Neural cell (in vitro differentiated cells): ENCODE measurements at regions not wholly inside any gene's neighbourhood (a gene's known extent, or its start where the extent isn't known, plus 50 kb on each side); places are given as distances from the start of the nearest gene placed in this dataset.
"Not testable (repeated sequence)": the region's sequence is repeated elsewhere in the genome, so short reads cannot be mapped to it uniquely, and the experiment has no call there.

ENCODE experiments used
- H2AFZ ChIP-seq: fragments of 200-600, 300-800 bp; sonication (generic), shearing (Covaris generic); 2 replicates; pipeline ENCODE4 v1.6.0; 2014; ENCODE audit warnings: low read depth, mild to moderate bottlenecking, antibody characterized with exemption, low read length, moderate library complexity
- H3F3A ChIP-seq: fragments of 200-600 bp; shearing (Covaris generic); 2 replicates; pipeline ENCODE4 v1.6.1; 2016; ENCODE audit warnings: mild to moderate bottlenecking, moderate library complexity, mixed read lengths, antibody characterized with exemption, low read length; ENCODE audit not compliant: insufficient read depth, poor library complexity, severe bottlenecking
- H3K27ac ChIP-seq: fragments of 200-600, 300-800 bp; sonication (generic), shearing (Covaris generic); 2 replicates; pipeline ENCODE4 v1.5.1; 2014; ENCODE audit warnings: mild to moderate bottlenecking, low read length, moderate library complexity
- H3K27me3 ChIP-seq: fragments of 300-800, 200-600 bp; sonication (generic), shearing (Covaris generic); 2 replicates; pipeline ENCODE4 v1.6.0; 2014; ENCODE audit warnings: mild to moderate bottlenecking, low read depth, low read length, moderate library complexity; ENCODE audit not compliant: insufficient read depth
- H3K36me3 ChIP-seq: fragments of 300-800, 200-600 bp; sonication (generic), shearing (Covaris generic); 2 replicates; pipeline ENCODE4 v1.5.1; 2014; ENCODE audit warnings: mild to moderate bottlenecking, antibody characterized with exemption, low read length, moderate library complexity; ENCODE audit not compliant: insufficient read depth
- H3K4me2 ChIP-seq: fragments of 300-800, 200-600 bp; sonication (generic), shearing (Covaris generic); 2 replicates; pipeline ENCODE4 v1.6.0; 2014; ENCODE audit warnings: mild to moderate bottlenecking, low read length
- H3K4me3 ChIP-seq: fragments of 300-800, 200-600 bp; sonication (generic), shearing (Covaris generic); 2 replicates; pipeline ENCODE4 v1.5.1; 2014; ENCODE audit warnings: mild to moderate bottlenecking, low read length, moderate library complexity
- H3K79me2 ChIP-seq: fragments of 200-600 bp; shearing (Covaris generic); replicated peaks from 2 replicates; pipeline ENCODE4 v1.6.0; 2014; ENCODE audit warnings: mild to moderate bottlenecking, low read length, moderate library complexity; ENCODE audit not compliant: insufficient read depth
- H3K9ac ChIP-seq: fragments of 300-800, 200-600 bp; sonication (generic), shearing (Covaris generic); 2 replicates; pipeline ENCODE4 v1.6.1; 2016; ENCODE audit warnings: mild to moderate bottlenecking, low read length, mixed read lengths
- H3K9me2 ChIP-seq: fragments of 200-600 bp; shearing (Covaris generic); 2 replicates; pipeline ENCODE4 v1.6.1; 2016; ENCODE audit warnings: mild to moderate bottlenecking, low read length, mixed read lengths; ENCODE audit not compliant: insufficient read depth
- H3K9me3 ChIP-seq: fragments of 200-600, 300-800 bp; sonication (generic), shearing (Covaris generic); 2 replicates; pipeline ENCODE4 v1.6.1; 2016; ENCODE audit warnings: mild to moderate bottlenecking, mixed run types, low read length, moderate library complexity, mixed read lengths
- H4K20me1 ChIP-seq: fragments of 200-600 bp; shearing (Covaris generic); 2 replicates; pipeline ENCODE4 v1.6.1; 2016; ENCODE audit warnings: mild to moderate bottlenecking, mixed run types; ENCODE audit not compliant: insufficient read depth
- CTCF ChIP-seq: fragments of 450-650 bp; IDR thresholded peaks from 2 replicates; pipeline ENCODE4 v1.5.1; 2014; ENCODE audit warnings: antibody characterized with exemption, mild to moderate bottlenecking, moderate library complexity; ENCODE audit not compliant: poor library complexity, severe bottlenecking
- EP300 ChIP-seq: fragments of 450-650 bp; conservative IDR thresholded peaks from 2 replicates; pipeline ENCODE4 v1.6.1; 2014; ENCODE audit warnings: antibody characterized with exemption, mild to moderate bottlenecking, moderate library complexity; ENCODE audit not compliant: poor library complexity, severe bottlenecking
- EZH2 ChIP-seq: fragments of 200-600, 300-800 bp; shearing (Covaris generic), sonication (generic); IDR thresholded peaks from 2 replicates; pipeline ENCODE4 v1.6.1; 2014; ENCODE audit warnings: antibody characterized with exemption, low read length, borderline replicate concordance, mild to moderate bottlenecking; ENCODE audit not compliant: insufficient read depth, poor library complexity, severe bottlenecking
- MXI1 ChIP-seq: fragments of 450-650 bp; conservative IDR thresholded peaks from 2 replicates; pipeline ENCODE4 v1.6.1; 2014; ENCODE audit warnings: antibody characterized with exemption, mild to moderate bottlenecking; ENCODE audit not compliant: poor library complexity, severe bottlenecking
- POLR2AphosphoS5 ChIP-seq: IDR thresholded peaks from 2 replicates; pipeline ENCODE4 v1.6.1; 2012
- RAD21 ChIP-seq: fragments of 450-650 bp; conservative IDR thresholded peaks from 2 replicates; pipeline ENCODE4 v1.6.1; 2014; ENCODE audit warnings: antibody characterized with exemption, mild to moderate bottlenecking, moderate library complexity
- REST ChIP-seq: IDR thresholded peaks from 2 replicates; pipeline ENCODE4 v1.6.1; 2012; ENCODE audit warnings: borderline replicate concordance
- SMC3 ChIP-seq: fragments of 450-650 bp; conservative IDR thresholded peaks from 2 replicates; pipeline ENCODE4 v1.6.1; 2014; ENCODE audit warnings: antibody characterized with exemption, mild to moderate bottlenecking, moderate library complexity; ENCODE audit not compliant: poor library complexity
- TAF1 ChIP-seq: IDR thresholded peaks from 2 replicates; pipeline ENCODE4 v1.6.1; 2012; ENCODE audit warnings: low read depth

DNA sequence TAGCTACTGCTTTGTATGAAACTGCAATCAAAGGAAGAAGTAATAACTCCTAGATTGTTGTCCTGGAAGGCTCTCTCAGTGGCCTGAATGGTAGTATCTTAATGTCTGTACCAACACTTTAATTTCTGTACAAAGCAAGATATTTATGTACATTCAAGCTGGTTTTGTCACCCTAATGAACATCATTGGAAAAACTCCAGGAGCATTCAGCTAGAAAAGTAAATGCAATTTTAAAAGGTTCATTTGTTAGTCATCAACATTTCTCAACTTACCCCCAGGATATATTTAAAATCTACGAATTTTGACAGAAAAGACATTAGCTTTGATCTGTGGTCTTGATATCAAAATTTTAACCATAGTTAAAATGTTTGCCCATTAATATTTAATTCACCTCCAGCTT, 80.0 kb upstream of the FGF13 start:
- Histone ChIP-seq H2AFZ (no peak overlapping the region), H3F3A (no peaks in the 10 kb centered on the region), H3K9me3 (no peaks in the 10 kb centered on the region), H3K27me3 (no peaks in the 10 kb centered on the region), H4K20me1 (no peaks in the 10 kb centered on the region), H3K9ac (no peak overlapping the region), H3K4me3 (no peak overlapping the region), H3K79me2 (no peaks in the 10 kb centered on the region), H3K4me2 (no peak overlapping the region), H3K27ac (no peak overlapping the region), H3K36me3 (no peaks in the 10 kb centered on the region), H3K9me2 (no peaks in the 10 kb centered on the region)
- TF ChIP-seq REST (no peak), EP300 (no peak), CTCF (no peak), RAD21 (no peak), TAF1 (no peak), EZH2 (no peak), MXI1 (no peak), SMC3 (no peak), POLR2AphosphoS5 (no peak)

- Histone ChIP-seq H3K9ac (no peak overlapping the region), H3K79me2 (no peaks in the 10 kb centered on the region), H3K9me2 (no peaks in the 10 kb centered on the region), H3K4me2 (no peak overlapping the region), H3F3A (no peaks in the 10 kb centered on the region), H3K27ac (no peak overlapping the region), H2AFZ (no peak overlapping the region), H4K20me1 (no peaks in the 10 kb centered on the region), H3K27me3 (no peaks in the 10 kb centered on the region), H3K9me3 (no peaks in the 10 kb centered on the region), H3K36me3 (no peaks in the 10 kb centered on the region), H3K4me3 (no peak overlapping the region)
- TF ChIP-seq EP300: no peak
- TF ChIP-seq CTCF: no peak
- TF ChIP-seq POLR2AphosphoS5: no peak
- no peak for TF ChIP-seq EZH2
- no peak for TF ChIP-seq RAD21
- no peak for TF ChIP-seq TAF1
- TF ChIP-seq MXI1: no peak
- TF ChIP-seq SMC3: no peak
- no peak for TF ChIP-seq REST
Measured at GRCh38 chrX:138788771-138789170, 77.3 kb upstream of the FGF13 start.

GRCh38 chrX:138778576-138778909, 67.0 kb upstream of the FGF13 start:
- H3K4me2 ChIP-seq, H3K36me3 ChIP-seq, H3K27me3 ChIP-seq, H2AFZ ChIP-seq, H3K79me2 ChIP-seq, H3K9me2 ChIP-seq, H3K9ac ChIP-seq, H3F3A ChIP-seq, H3K9me3 ChIP-seq, H3K4me3 ChIP-seq, H3K27ac ChIP-seq, H4K20me1 ChIP-seq: not testable (repeated sequence)
